CD4-positive, alpha-beta T cell treated with Interleukin-6 at 100 ng/mL for 8 hours (primary cell): ENCODE measurements at regions not wholly inside any gene's neighbourhood (a gene's known extent, or its start where the extent isn't known, plus 50 kb on each side); places are given as distances from the start of the nearest gene placed in this dataset.
"Not testable (repeated sequence)": the region's sequence is repeated elsewhere in the genome, so short reads cannot be mapped to it uniquely, and the experiment has no call there.

ENCODE experiments used
- DNase-seq: peaks from one replicate; pipeline ENCODE4 v3.0.0-alpha.2; 2020; ENCODE audit warnings: mixed read lengths, low spot score

DNA sequence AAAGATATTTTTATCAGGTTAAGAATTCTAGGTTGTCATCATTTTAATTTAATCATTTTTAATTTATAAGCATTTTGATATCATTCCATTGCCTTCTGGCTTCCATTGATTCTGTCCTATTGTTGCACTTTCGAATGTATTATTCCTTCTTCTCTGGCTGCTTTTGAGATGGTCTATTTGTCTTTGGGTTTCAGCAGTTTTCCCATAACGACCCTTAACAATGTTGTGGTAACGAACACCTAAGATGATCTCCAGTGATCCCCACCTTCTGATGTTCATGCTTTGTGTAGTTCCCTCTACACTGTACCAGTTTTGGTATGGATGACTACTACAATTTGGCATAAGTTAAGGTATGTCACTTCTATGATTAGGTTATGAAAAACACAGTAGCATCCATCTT, 59.9 kb downstream of the MINAR1 start:
- DNase-seq, result no peak

DNA sequence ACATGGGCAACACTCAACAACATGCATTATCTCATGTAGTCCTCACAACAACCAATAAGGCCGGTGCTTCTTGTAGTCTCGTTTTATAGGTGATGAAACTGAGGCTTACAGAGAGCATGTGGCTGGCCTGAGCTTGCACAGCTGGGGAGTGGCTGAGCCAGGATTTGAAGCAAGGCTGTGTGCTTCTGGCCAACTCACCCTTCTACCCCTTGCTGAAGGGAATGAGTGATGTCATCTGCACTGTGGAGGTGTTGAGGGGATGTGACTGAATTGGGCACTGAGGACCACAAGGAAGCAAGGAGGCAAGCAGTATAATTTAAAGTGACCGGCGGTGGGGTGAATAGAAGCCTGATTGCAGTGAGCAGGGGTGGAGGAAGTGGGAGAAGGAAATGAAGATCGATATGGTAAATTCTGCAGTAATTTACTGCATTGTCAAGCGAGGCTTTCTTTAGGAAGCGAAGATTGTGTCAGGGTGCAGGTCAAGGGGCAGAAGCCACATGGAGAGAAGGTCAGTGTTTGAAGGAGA, 62.3 kb downstream of the MINAR1 start:
- DNase-seq, result no peak

DNA sequence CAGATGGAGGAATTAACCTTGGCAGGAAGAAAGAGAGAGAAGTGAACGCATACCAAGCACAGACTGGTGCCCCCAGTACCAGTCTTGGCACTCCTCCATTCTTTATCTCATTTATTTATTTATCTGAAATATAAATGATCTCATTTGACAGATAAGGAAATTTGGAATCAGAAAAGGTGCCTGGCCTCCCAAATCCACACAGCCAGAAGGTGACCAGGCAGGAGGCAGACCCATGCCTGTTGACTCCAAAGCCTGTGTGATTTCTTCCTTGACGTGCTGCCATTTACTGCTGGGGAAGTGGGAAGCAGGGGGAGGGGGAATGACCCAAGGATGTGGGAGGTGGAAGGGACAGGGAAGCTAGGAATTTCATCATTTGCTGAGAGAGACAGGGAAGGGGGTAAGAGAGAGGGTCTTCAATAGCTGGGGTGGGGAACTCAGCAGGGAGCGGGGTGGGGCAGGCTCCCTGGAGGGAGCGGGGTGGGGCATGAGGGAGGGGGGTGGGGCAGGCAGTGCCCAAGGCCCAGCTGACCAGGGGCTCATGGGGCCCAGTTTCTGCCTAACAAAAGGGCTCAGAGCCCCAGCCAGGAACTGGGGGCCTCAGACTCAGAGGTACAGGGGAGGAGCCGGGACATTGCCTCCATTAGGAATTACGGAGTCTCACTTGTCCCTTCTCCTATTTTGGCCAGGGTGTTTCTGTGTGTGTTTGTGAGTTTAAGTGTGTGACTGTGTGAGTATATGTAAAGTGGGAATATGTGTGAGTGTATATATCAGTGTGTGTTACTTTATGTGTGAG, 63.0 kb downstream of the MINAR1 start:
- no peak for DNase-seq

DNA sequence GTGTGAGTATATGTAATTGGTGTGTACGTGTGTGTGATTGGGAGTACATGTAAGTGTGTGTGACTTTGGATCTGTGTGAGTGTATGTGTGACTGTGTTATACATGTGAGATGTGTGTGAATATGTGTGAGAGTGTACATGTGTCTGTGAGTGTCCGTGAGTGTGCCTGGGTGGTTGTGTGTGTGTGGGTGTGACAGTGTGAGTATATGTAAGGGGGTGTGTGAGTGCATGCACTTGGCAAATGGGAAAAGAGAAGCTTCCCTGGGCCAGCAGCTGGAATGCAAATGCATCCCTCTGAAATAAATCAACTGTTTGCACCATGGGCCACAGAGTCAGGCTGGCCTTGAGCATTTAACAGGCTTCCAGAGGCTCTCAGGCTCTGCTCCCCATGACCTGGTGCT, 63.6 kb downstream of the MINAR1 start:
- no peak for DNase-seq

DNA sequence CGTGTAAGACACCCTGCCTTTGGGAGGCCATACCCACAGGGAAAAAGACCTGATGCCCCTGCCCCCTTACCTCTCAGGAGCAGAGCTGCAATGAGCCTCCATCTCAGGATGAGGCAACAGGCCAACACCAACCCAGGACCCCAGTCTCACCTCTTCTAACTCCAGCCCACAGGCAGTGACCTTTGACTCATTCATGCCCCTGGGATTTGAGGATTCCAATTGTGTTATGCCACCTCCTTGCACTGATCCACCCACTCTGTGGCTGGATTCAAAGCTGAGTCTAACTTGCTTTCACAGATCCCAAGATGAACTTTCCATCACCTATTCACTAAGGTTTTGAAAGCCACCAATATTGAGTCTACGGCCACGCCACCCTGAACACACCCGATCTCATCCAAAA, 64.7 kb downstream of the MINAR1 start:
- no peak for DNase-seq

DNA sequence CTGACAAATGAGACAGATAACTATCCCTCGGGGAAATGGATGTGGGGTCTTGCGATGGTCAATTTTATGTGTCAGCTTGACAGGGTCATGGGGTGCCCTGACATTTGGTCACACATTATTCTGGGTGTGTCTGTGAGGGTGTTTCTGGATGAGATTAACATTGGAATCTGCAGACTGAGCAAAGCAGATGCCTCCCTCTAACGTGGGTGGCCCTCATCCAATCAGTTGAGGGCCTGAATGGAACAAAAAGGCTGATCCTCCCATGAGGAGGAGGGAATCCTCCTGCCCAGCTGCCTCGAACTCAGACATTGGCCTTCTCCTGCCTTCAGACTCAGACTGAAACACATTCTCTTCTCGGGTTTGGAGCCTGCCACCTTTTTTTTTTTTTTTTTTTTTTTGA, 69.0 kb downstream of the MINAR1 start:
- DNase-seq, result no peak

DNA sequence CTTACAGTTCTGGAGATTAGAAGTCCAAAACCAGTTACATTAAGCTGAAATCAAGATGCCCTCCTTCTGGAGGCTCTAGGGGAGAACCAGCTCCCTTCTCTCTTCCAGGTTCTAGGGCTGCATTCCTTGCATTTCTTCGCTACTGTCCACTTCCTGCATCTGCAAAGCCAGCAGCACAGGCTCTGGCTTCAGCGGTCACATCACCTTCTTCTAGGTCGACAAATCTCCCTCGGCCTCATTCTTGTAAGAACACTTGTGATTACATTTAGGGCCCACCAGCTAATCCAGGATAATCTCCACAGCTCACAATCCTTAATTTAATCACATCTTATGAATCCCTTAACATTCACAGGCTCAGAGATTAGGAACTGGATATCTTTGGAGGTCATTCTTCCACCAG, 73.8 kb downstream of the MINAR1 start:
- no peak for DNase-seq

DNA sequence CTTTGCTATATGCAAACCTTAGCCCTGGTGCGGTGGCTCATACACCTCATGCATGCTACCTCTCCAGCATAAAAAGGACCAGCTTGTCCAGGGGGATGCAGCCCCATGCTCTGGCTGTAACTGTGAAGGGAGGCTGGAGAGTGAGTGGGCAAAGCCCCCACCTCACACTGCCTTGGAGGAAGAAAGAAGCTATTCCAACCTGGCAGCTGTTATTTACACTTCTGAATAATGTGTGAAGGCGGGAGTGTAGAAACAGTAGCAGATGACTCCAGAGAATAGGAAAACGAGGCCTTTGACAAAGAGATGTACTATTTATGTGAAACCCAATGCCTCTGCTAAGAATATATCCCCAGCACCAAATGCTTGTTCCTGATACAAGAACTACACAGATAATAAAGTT, 80.7 kb downstream of the MINAR1 start:
- DNase-seq, result not testable (repeated sequence)

DNA sequence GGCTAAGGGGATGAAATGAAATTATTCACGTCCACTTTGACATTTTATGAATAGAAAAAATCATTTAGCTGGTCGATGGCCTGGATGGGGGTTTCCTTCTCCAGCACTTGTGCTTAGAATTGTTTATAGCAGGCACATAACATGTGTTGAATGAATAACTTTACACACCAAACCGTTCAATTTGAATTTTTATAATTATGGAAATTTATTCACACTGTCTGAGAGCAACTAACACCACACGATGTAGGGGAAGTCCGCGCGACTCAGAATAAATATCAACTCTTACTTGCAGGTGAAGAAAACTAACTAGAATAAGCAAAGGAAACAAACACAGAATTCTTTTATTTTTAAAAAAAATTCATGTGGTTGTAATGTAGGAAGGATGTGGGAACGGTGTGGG, 81.3 kb downstream of the MINAR1 start:
- DNase-seq, result no peak

DNA sequence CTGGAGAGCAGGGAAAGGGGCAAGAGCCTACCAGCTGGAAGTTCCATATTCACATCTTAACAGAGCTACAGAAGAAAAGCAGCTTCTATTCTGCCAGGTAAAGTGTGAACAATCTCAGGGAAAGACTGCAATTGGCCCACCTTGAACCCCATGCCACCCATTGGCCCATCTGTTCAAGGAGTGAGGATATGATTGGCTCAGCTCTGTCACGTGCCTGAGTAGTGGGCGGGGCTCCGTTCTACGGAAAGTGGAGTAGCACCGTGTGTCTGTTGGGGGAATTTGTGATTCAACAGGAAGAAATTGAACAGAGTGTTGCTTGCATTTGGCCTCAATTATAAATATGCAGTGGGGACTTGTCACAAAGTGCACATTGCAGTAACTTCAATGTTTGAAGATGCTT, 81.8 kb downstream of the MINAR1 start:
- no peak for DNase-seq

DNA sequence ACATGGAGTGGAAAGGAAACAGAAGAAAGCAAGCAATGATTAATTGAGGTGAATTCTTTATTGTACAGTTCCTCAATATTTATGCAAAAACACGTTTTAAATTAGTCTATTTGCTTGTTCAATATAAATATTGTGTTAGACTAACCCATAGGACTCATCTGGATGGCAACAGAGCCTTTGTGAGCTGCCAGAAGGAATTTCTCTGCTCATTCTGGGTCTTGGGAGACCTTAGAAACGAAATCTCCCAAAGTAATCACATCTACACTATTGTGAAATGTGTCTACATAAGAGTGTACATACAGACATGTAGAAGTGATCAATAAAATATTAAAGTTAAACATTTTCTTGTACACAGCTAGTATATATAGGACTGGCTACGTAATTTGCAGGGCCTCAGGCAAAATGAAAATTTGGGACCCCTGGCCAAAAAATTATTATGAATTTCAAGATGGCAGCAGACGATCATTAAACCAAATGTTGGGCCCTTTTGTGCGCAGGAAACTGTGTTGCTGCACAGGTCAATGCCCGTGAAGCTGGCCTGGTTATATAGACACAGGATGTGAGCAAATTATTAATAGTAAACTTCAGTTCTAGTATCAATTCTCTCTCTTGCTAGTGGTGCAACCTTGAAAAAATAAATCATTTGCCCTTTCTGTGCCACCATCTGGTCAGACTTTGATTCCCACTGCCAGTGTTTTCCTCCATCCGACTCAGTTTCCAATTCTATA, 83.3 kb downstream of the MINAR1 start:
- no peak for DNase-seq

DNA sequence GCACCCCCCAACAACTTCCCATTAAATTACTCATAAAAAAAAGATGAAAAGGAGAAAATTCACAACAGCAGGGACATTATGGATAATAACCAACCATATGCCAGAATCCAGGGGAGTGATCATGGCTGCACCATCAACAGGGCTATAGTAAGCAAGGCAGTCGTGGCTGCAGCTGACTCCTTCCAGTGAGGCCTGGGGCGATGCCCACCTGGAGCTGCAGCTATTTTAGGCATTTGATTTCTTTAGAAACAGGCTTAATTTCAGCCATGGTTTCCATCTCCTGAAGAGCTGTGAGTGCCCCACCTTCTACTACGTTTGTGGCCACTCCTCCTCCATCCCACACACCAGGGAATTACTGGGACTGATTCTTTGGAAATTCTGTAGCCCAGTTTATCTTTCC, 84.0 kb downstream of the MINAR1 start:
- no peak for DNase-seq

DNA sequence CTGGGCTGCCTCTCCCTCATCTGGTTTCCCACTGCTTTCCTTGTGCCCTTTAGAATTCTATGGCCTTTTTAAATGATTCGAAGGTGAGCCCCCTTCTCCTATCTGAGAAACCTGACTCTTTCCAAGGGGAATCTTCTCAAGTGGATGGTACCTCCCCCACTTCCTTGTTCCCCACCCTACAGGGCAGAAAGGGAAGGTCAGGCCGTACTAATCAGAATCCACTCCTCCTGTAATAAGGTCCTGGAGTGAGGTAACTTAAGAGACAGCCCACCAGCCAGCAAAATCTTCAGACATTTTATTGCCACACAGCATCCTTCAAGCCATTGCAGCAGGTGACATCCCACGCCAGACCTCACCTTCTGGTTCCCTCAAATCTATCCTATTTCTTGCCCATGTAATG, 84.5 kb downstream of the MINAR1 start:
- no peak for DNase-seq

DNA sequence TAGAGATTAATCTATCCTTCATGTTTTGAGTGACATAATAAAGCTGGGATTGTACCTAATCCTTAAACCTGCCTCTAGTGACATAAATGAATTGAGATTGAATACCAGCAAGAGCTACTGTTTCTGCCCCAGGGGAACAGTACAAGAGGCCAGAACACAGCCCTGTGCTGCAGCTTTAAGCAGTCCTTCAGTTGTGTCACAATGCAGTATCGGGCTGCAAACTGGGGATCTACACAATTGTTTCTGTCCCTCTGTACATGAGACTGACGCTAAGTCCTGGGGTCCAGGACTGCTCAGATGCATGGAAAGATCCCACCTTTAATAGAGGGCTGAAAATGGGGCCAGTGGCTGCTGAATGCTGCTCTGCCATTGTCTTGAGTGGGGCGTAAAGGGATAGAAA, 87.5 kb downstream of the MINAR1 start:
- no peak for DNase-seq

DNA sequence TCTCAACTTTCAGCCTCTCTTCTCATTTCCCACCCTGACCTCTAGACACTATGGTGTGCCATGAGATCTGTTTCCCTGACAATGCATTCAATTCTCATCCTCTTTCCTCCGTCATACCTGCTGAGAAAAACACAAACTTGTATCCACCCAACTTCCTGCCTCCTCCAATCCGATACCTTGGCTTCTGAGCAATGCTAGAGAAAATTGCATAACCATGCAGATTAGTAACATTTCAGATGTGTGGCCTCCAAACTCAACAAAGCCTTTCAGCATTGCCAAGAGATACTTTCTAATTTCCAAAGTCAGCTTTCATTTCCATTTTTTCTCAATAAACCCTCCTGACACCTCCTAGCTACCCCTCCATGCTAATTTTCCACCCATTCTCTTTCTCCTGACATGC, 88.5 kb downstream of the MINAR1 start:
- DNase-seq, result no peak

DNA sequence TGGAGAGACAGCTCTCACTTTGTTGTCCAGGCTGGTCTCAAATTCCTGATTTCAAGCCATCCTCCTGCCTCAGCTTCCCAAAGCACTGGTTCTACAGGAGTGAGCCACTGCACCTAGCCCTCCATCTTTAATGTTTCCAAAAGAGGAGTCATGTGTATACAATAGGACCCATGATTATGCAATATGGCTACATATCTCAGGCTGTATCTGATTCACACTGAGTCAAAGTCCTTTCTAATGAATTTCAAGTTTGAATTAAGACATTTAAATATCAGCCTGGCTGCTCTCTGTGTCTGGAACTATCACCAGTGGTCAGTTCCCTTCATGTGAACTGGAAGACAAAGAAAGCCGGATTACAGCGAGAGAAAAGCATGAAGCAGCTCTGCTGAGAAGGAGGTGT, 90.5 kb downstream of the MINAR1 start:
- no peak for DNase-seq

DNA sequence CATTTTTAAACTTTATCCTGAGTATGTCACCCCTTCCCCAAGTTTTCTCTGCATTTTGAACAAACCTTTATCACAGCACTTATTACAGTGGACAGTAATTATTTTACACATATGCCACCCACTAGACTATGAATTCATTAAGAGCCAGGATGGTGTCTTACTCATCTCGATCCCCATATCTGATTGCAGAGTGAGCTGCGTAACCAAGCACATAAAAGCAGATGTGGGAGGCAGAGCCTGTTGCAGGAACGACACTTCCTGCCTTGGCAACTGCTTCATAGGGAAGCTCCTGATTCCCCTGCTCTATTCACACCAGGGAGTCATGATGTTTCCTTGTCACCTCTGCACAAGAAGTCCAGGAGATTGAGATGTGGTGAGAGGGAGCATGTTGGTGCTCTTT, 91.1 kb downstream of the MINAR1 start:
- DNase-seq, result no peak

DNA sequence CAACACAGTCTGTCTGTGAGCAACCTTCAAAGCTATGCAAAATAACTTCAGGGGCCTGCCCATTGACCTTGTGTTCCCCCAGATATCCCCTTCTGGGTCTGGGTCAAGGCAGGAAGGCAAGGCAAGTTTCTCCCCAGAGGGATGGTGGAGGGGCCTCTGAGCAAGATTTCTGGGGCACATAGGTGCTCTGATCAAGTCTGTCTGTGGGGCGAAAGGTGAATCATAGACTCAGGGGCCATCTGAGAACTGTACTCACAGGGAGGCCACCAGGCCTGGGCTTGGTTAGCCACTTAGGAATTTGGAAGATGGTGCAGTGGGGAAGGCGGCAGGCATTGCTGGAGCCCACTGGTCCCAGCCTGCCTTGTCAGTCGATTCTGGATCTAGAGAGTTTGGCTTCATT, 92.4 kb downstream of the MINAR1 start:
- no peak for DNase-seq

DNA sequence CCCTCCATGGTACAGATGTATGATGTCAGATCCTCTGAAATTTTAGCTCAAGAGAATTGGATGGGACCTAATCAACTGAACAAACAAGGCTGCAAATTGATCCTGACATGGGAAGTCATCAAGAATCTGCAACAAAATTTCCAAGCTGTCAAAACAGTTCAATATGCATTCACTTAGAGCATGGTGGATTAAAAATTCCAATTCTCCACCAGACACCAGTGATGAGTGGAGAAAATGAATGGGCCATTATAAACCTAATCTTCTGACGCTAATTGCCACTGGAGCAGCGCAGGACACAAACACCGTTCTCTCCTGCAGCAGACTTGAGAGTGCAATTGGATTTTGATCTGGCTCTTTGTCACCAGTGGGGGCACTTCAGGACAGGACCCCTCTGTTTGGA, 94.2 kb downstream of the MINAR1 start:
- DNase-seq, result no peak

DNA sequence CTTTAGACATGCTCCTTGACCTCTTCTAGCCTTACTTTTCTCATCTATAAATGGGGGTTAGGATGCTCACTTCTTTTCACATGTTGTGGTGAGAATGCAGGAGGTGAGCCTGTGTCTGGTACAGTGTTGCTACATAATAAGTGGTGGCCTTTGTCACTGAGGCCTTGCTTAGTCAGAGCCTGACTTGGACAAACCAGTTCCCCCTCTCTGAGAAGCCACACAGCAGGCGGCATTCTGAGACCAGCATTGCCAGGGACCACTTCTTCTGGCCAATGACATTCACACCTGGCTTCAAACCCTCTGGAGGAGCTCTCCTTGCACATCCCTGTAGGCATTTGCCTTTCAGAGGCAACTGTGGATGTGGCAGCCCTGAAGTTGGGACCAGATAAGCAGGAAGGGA, 95.7 kb downstream of the MINAR1 start:
- DNase-seq, result no peak

DNA sequence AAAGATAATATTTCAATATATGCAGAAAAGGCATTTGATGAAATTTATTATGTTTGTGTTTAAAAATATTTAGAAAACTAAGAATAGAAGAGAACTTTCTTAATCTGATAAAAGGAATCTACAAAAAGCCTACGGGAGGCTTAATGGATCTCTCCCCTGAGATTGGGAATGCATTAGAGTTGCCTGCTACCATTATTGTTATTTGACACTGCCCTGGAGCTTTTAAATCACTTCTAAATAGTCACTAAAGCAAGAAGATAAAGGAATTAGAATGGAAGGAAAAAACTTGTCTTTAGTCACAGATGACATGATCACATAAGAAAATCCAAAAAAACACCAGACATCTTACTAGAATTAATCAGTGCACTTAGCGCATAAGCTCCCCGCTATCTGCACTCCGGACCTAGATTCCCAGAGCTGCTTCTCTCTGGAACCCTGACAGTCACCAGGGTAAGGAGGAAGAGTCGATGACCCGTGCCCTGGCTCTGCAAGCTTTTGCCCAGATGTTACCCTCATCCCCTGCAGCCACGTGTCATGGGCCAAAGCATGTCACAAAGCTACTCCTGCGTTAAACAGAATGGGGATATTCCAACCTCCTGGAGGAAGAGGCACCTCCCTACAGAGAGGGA, 97.1 kb downstream of the MINAR1 start:
- DNase-seq, result no peak

DNA sequence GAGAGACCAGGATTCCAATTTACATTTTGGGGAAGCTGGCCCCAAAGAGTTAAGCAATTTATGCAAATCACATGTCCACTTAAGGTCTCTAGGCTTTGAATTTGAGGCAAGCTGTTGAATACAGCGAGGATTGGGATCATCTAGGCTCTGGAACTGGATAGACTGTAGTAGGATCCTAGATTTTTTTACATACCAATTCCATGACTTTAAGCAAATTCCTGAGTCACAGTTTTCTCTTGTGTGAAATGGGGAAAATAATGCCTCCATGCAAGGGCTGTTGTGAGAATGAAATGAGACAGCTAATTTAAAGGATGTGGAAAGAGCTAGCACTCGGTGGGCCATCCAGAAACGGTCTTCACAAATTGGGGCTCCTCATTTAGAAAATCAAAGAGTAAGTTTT, 103.4 kb downstream of the MINAR1 start:
- DNase-seq, result no peak

DNA sequence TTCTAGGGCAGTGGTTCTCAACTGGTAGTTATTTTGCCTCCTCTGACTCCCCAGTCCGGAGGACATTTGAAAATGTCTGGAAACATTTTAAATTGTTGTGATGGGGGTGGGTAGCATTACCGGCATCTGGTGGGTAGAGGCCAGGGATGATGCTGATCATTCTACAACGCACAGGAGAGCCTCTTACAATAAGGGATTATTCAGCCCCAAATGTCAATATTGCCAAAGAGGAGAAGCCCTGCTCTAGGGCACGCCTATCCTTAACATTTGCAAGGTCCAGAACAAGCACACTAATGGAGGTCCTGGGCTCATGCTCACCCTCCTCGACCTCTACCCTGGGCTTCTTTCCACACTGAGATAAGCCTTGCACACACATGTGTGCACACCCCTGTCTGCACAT, 106.4 kb downstream of the MINAR1 start:
- DNase-seq, result no peak
